ENCODE measurements at regions not wholly inside any gene's neighbourhood (a gene's known extent, or its start where the extent isn't known, plus 50 kb on each side); places are given as distances from the start of the nearest gene placed in this dataset.

DNA sequence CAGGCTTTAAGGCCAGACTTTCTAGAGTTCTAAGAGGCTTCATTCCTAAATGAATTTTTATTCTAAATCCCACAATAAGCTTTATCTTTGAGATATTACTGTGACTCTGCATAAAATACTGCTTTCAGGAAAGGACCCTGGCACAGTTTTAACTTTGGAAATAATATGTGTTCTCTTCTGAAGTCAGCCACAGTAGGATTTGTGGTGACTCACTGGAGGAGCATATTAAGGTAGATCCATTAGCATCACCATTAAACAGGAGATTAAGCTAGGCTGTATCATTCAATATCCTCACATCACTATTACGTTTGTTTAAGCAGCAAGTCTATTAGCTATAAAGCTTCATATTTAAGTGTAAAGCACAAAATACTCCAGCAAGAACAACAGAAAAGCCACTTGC, 186.1 kb upstream of the IZUMO3 start:
- Histone ChIP-seq H3K9me3 (ENCODE audit: control insufficient read depth, insufficient read depth, low read depth, low read length) (no peaks in the 10 kb centered on the region), H3K79me2 (ENCODE audit: control insufficient read depth, insufficient read depth, low read length) (no peaks in the 10 kb centered on the region), H3K4me3 (replicated peaks in 1 of 4; ENCODE audit: control extremely low read depth in 1 of 4, insufficient read depth in 1 of 4, low read depth in 3 of 4, low read length in 4 of 4) (no peak overlapping the region), H4K20me1 (ENCODE audit: control insufficient read depth, extremely low read depth, insufficient read depth, low read length) (no peaks in the 10 kb centered on the region), H2AFZ (ENCODE audit: low read length) (no peak overlapping the region), H3K4me2 (ENCODE audit: extremely low read depth, insufficient read depth, low read length) (no peak overlapping the region), H3K27ac (ENCODE audit: insufficient read depth, low read length) (no peak overlapping the region), H3K4me1 (ENCODE audit: control insufficient read depth, extremely low read depth, insufficient read depth, low read length) (no peaks in the 10 kb centered on the region), H3K36me3 (ENCODE audit: control insufficient read depth, insufficient read depth, low read length) (no peaks in the 10 kb centered on the region), H3K9ac (ENCODE audit: insufficient read depth, low read length) (no peak overlapping the region), H3K27me3 (ENCODE audit: control insufficient read depth, insufficient read depth, low read length) (no peaks in the 10 kb centered on the region)
- no peak for DNase-seq (ENCODE audit: low read depth in 2 of 2)
- no peak for TF ChIP-seq EZH2 (IDR thresholded peaks at IDR 0.05; ENCODE audit: low read length, missing control alignments)
- TF ChIP-seq, protein P1, sequence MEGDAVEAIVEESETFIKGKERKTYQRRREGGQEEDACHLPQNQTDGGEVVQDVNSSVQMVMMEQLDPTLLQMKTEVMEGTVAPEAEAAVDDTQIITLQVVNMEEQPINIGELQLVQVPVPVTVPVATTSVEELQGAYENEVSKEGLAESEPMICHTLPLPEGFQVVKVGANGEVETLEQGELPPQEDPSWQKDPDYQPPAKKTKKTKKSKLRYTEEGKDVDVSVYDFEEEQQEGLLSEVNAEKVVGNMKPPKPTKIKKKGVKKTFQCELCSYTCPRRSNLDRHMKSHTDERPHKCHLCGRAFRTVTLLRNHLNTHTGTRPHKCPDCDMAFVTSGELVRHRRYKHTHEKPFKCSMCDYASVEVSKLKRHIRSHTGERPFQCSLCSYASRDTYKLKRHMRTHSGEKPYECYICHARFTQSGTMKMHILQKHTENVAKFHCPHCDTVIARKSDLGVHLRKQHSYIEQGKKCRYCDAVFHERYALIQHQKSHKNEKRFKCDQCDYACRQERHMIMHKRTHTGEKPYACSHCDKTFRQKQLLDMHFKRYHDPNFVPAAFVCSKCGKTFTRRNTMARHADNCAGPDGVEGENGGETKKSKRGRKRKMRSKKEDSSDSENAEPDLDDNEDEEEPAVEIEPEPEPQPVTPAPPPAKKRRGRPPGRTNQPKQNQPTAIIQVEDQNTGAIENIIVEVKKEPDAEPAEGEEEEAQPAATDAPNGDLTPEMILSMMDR (conservative IDR thresholded peaks at IDR 0.05 in 1 of 2, IDR thresholded peaks at IDR 0.05 in 1 of 2; ENCODE audit: low read depth in 1 of 2, low read length in 2 of 2) = no peak

DNA sequence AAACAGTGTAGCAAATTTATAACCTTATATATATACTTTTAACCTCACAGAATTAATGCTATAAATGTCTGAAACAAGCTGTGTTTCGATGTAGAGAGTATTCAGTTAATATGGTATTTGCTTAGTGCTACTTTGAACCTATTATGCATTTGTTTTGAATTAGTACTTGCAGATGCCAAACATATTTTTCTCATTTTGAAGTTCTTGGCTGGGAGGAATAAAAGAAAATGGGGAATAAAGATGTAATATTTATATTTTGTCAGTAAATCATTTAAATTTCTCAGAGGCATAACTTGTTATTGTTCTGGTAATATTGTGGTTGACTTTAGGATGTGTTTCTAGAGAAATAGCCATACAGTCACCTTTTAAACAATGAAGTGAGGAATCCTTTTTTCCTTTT, 175.9 kb upstream of the IZUMO3 start:
- no peaks in the 10 kb centered on the region for H4K20me1 ChIP-seq (ENCODE audit: control insufficient read depth, extremely low read depth, insufficient read depth, low read length)
- no peaks in the 10 kb centered on the region for H3K4me1 ChIP-seq (ENCODE audit: control insufficient read depth, extremely low read depth, insufficient read depth, low read length)
- no peak overlapping the region for H3K9ac ChIP-seq (ENCODE audit: insufficient read depth, low read length)
- H3K36me3 ChIP-seq (ENCODE audit: control insufficient read depth, insufficient read depth, low read length) = no peaks in the 10 kb centered on the region
- no peak overlapping the region for H2AFZ ChIP-seq (ENCODE audit: low read length)
- TF ChIP-seq, protein P1 (conservative IDR thresholded peaks at IDR 0.05 in 1 of 2, IDR thresholded peaks at IDR 0.05 in 1 of 2; ENCODE audit: low read depth in 1 of 2, low read length in 2 of 2) = no peak
- H3K79me2 ChIP-seq (ENCODE audit: control insufficient read depth, insufficient read depth, low read length) = no peaks in the 10 kb centered on the region
- no peak overlapping the region for H3K4me2 ChIP-seq (ENCODE audit: extremely low read depth, insufficient read depth, low read length)
- no peak overlapping the region for H3K27ac ChIP-seq (ENCODE audit: insufficient read depth, low read length)
- no peaks in the 10 kb centered on the region for H3K27me3 ChIP-seq (ENCODE audit: control insufficient read depth, insufficient read depth, low read length)
- H3K4me3 ChIP-seq (replicated peaks in 1 of 4; ENCODE audit: control extremely low read depth in 1 of 4, insufficient read depth in 1 of 4, low read depth in 3 of 4, low read length in 4 of 4) = no peak overlapping the region
- no peaks in the 10 kb centered on the region for H3K9me3 ChIP-seq (ENCODE audit: control insufficient read depth, insufficient read depth, low read depth, low read length)
- DNase-seq (ENCODE audit: low read depth in 2 of 2) = no peak

DNA sequence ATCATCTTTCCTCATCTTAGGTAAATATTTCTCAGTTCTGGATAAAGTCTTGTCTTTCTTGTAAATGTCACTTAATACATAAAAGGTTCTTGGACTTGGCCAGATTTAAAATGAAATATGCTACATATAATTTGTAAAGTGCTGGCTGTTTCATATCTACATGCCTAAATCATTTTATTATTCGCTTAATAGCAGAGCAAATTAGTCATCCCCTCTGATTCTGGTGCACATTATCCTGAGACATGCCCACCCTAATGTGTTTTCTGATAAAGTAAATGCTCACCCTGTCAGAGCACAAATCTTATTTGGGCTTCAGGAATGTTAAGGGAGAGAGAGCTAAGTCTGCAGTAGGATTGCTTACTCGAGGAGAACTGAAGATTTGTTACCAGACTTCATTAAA, 166.5 kb upstream of the IZUMO3 start:
- no peak overlapping the region for H3K9ac ChIP-seq (ENCODE audit: insufficient read depth, low read length)
- TF ChIP-seq, protein P1 (conservative IDR thresholded peaks at IDR 0.05 in 1 of 2, IDR thresholded peaks at IDR 0.05 in 1 of 2; ENCODE audit: low read depth in 1 of 2, low read length in 2 of 2) = no peak
- TF ChIP-seq EZH2 (IDR thresholded peaks at IDR 0.05; ENCODE audit: low read length, missing control alignments) = no peak
- no peak overlapping the region for H3K4me2 ChIP-seq (ENCODE audit: extremely low read depth, insufficient read depth, low read length)
- H3K36me3 ChIP-seq (ENCODE audit: control insufficient read depth, insufficient read depth, low read length) = no peaks in the 10 kb centered on the region
- no peak overlapping the region for H3K4me3 ChIP-seq (replicated peaks in 1 of 4; ENCODE audit: control extremely low read depth in 1 of 4, insufficient read depth in 1 of 4, low read depth in 3 of 4, low read length in 4 of 4)
- H3K79me2 ChIP-seq (ENCODE audit: control insufficient read depth, insufficient read depth, low read length) = no peaks in the 10 kb centered on the region
- no peak overlapping the region for H3K27ac ChIP-seq (ENCODE audit: insufficient read depth, low read length)
- no peaks in the 10 kb centered on the region for H4K20me1 ChIP-seq (ENCODE audit: control insufficient read depth, extremely low read depth, insufficient read depth, low read length)
- no peak for DNase-seq (ENCODE audit: low read depth in 2 of 2)
- H2AFZ ChIP-seq (ENCODE audit: low read length) = no peak overlapping the region
- H3K9me3 ChIP-seq (ENCODE audit: control insufficient read depth, insufficient read depth, low read depth, low read length) = no peaks in the 10 kb centered on the region
- no peaks in the 10 kb centered on the region for H3K4me1 ChIP-seq (ENCODE audit: control insufficient read depth, extremely low read depth, insufficient read depth, low read length)
- H3K27me3 ChIP-seq (ENCODE audit: control insufficient read depth, insufficient read depth, low read length) = no peaks in the 10 kb centered on the region
